GM12878 (cell line): ENCODE measurements at regions not wholly inside any gene's neighbourhood (a gene's known extent, or its start where the extent isn't known, plus 50 kb on each side); places are given as distances from the start of the nearest gene placed in this dataset.

Experiments used
- ATAC-seq: fragments of 200-7000 bp; cut with Tn5 transposase; 3 replicates; pipeline ENCODE4 v1.9.1; 2020; ENCODE audit warnings: mild to moderate bottlenecking, moderate library complexity
- BruUV-seq: library from RNA; stranded (reverse); fragments of 400-500 nt; replicated peaks from 2 replicates; lab custom pipeline; 2021; lab: Mats Ljungman, UMichigan
- CTCF ChIA-PET: fragments of 300-600 bp; sonication (Branson Sonifier 250); formaldehyde crosslinking; extraction: SDS; loops from one replicate; lab custom pipeline; 2021; ENCODE audit warnings: inconsistent platforms; lab: Yijun Ruan, JAX
- POLR2A ChIA-PET: fragments of 350-600 bp; formaldehyde crosslinking; extraction: SDS; loops from one replicate; lab custom pipeline; 2021; ENCODE audit warnings: inconsistent platforms; lab: Charles Lee
- RAD21 ChIA-PET: fragments of 300-600 bp; sonication (Branson Sonifier 250); formaldehyde crosslinking; loops from one replicate; lab custom pipeline; 2023; ENCODE audit warnings: antibody characterized with exemption; ENCODE audit not compliant: unreplicated experiment; lab: Charles Lee
- SMC1A ChIA-PET: fragments of 300-600 bp; sonication (Branson Sonifier 250); formaldehyde crosslinking; loops from one replicate; lab custom pipeline; 2023; ENCODE audit not compliant: unreplicated experiment, uncharacterized antibody; lab: Charles Lee
- DNase-seq: peaks from one replicate; pipeline ENCODE4 v3.0.0-alpha.2; 2011; ENCODE audit warnings: low read depth, low spot score
- FAIRE-seq: peaks from 3 replicates; lab custom pipeline; 2011; peaks lifted over from hg19 to GRCh38; lab: Jason Lieb, UNC
- H2AFZ ChIP-seq: 2 replicates; pipeline ENCODE4 v1.6.0; 2011; ENCODE audit warnings: low read depth, low read length, control low read depth; ENCODE audit not compliant: control insufficient read depth
- H3K27ac ChIP-seq: 2 replicates; pipeline ENCODE4 v1.5.1; 2011; ENCODE audit warnings: control low read depth; ENCODE audit not compliant: control insufficient read depth, insufficient read depth
- H3K27me3 ChIP-seq, 2 experiments: replicated peaks in 1 of 2; 2 replicates each; pipeline versions ENCODE4 v1.6.0 to v1.6.1; 2011; ENCODE audit warnings: low read length in 1 of 2; ENCODE audit not compliant: control insufficient read depth in 2 of 2, insufficient read depth in 2 of 2
- H3K36me3 ChIP-seq, 2 experiments: 2 replicates each; pipeline ENCODE4 v1.5.1; 2011; ENCODE audit warnings: low read length in 1 of 2; ENCODE audit not compliant: control insufficient read depth in 2 of 2, insufficient read depth in 2 of 2
- H3K4me1 ChIP-seq: 2 replicates; pipeline ENCODE4 v1.6.1; 2011; ENCODE audit warnings: mild to moderate bottlenecking, low read length, moderate library complexity, mixed read lengths; ENCODE audit not compliant: control insufficient read depth, insufficient read depth
- H3K4me2 ChIP-seq: 2 replicates; pipeline ENCODE4 v1.6.0; 2011; ENCODE audit warnings: control low read depth; ENCODE audit not compliant: control insufficient read depth, insufficient read depth
- H3K4me3 ChIP-seq: fragments of 200-600 bp; sonication (generic); 2 replicates; pipeline ENCODE4 v1.5.1; 2016
- H3K79me2 ChIP-seq: 2 replicates; pipeline ENCODE4 v1.6.0; 2011; ENCODE audit warnings: low read length; ENCODE audit not compliant: control insufficient read depth, insufficient read depth
- H3K9ac ChIP-seq: 2 replicates; pipeline ENCODE4 v1.8.0; 2011; ENCODE audit warnings: low read length, control low read depth, mixed read lengths; ENCODE audit not compliant: control insufficient read depth, insufficient read depth
- H3K9me3 ChIP-seq: replicated peaks from 3 replicates; pipeline ENCODE4 v1.5.1; 2011; ENCODE audit warnings: mild to moderate bottlenecking, low read length; ENCODE audit not compliant: control insufficient read depth, insufficient read depth
- H4K20me1 ChIP-seq: 2 replicates; pipeline ENCODE4 v1.6.0; 2011; ENCODE audit not compliant: control insufficient read depth, insufficient read depth
- ATF2 ChIP-seq: IDR thresholded peaks from 2 replicates; pipeline ENCODE4 v1.6.1; 2012; ENCODE audit warnings: low read length, inconsistent platforms
- CBX5 ChIP-seq: sonication (generic); IDR thresholded peaks from 2 replicates; pipeline ENCODE4 v1.6.1; 2016; ENCODE audit warnings: low read depth, moderate library complexity, mild to moderate bottlenecking, inconsistent platforms
- FOXM1 ChIP-seq: IDR thresholded peaks from 2 replicates; pipeline ENCODE4 v1.6.1; 2012; ENCODE audit warnings: low read depth, mild to moderate bottlenecking, inconsistent platforms, low read length, moderate library complexity
- IRF5 ChIP-seq: fragments of 450-650 bp; IDR thresholded peaks from 2 replicates; pipeline ENCODE4 v1.6.1; 2017; ENCODE audit warnings: borderline replicate concordance
- NFYB ChIP-seq: IDR thresholded peaks from 2 replicates; pipeline ENCODE4 v1.6.1; 2011; ENCODE audit warnings: low read depth, mild to moderate bottlenecking, low read length, improper control_type of control experiment, moderate library complexity; ENCODE audit not compliant: insufficient read depth
- SIN3A ChIP-seq: IDR thresholded peaks from 2 replicates; pipeline ENCODE4 v1.6.1; 2012; ENCODE audit warnings: low read depth, low read length, improper control_type of control experiment
- WGBS: methylation state at CpG from one replicate; pipeline ENCODE4 v1.1.6; 2016; ENCODE audit warnings: low lambda C conversion rate; ENCODE audit not compliant: insufficient replicate concordance, insufficient coverage; ENCODE audit errors: missing lambda C conversion rate; 5-methylcytosine and 5-hydroxymethylcytosine counted together
- in situ Hi-C: fragments of 300-500 bp; cut with MboI; formaldehyde crosslinking; loops from 9 replicates; pipeline ENCODE4 v1.14.3; 2018; ENCODE audit warnings: mixed read lengths
- intact Hi-C: fragments of 100-400 bp; cut with micrococcal nuclease; formaldehyde crosslinking; loops from one replicate; pipeline ENCODE4 v1.14.2; 2022; ENCODE audit not compliant: unreplicated experiment

GRCh38 chr7:125357676-125358455, 428.2 kb upstream of the POT1 start:
- DNase-seq (no peak), ATAC-seq (no peak), FAIRE-seq (no peak)
- SMC1A ChIA-PET: interaction anchor here (0.9 to 1.5 kb wide), 4 partner anchors 12 to 1136 kb away, joined by 3 to 4 read pairs (median 3); no protein-coding TSS in a partner anchor
- H3K79me2 ChIP-seq: no peaks in the 10 kb centered on the region
- no peak overlapping the region for H3K4me3 ChIP-seq
- H3K27me3 ChIP-seq: no peaks in the 10 kb centered on the region
- TF ChIP-seq IRF5 (no peak), FOXM1 (no peak), SIN3A (no peak), ATF2 (no peak), NFYB (no peak), CBX5 (no peak)
- no peaks in the 10 kb centered on the region for H3K36me3 ChIP-seq
- BruUV-seq: no TSS peak
- RAD21 ChIA-PET: no interaction called here
- CTCF ChIA-PET: no interaction called here
- WGBS: 0% methylated on average over 1 of the region's 1 CpG
- H3K9ac ChIP-seq: no peak overlapping the region
- H3K9me3 ChIP-seq: no peaks in the 10 kb centered on the region
- no peaks in the 10 kb centered on the region for H3K4me1 ChIP-seq
- in situ Hi-C loops (no loop called here), intact Hi-C loops (no loop called here)
- no peak overlapping the region for H3K4me2 ChIP-seq
- H4K20me1 ChIP-seq: no peaks in the 10 kb centered on the region
- H3K27ac ChIP-seq: no peak overlapping the region
- POLR2A ChIA-PET: no interaction called here
- no peak overlapping the region for H2AFZ ChIP-seq
